ENCODE measurements at regions not wholly inside any gene's neighbourhood (a gene's known extent, or its start where the extent isn't known, plus 50 kb on each side); places are given as distances from the start of the nearest gene placed in this dataset.

DNA sequence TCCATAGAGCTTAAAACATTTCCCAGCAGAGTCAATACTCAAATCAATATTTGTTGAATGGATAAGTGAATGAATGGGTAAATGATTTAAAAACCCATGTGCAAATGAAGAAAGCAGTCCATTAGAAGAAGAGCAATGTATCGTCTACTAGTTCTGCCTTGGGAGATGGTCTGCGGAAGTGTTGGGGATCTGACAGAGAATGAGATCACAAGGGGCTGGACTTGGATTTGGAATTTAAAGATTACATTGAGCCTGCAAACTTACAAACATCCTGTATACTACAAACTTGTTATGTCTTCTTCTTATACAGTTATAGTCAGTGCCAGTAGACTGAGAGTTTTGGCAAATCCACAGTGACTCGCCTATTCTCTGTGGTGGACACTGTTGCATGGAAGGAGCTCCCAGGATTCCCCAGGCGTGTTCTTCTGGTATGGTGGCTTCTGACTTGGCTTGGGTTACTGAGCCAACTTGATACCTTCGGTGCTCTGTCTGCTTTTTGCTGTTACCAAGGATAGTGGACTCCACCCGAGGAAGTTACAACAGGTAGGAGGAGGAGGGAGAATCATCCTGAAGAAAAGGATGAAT, 163.3 kb upstream of the SERPINE2 start:
- TF ChIP-seq EGR1 (IDR thresholded peaks at IDR 0.05; ENCODE audit: borderline replicate concordance, low read depth, low read length) (no peak), NRF1 (IDR thresholded peaks at IDR 0.05; ENCODE audit: low read depth, low read length) (no peak), CEBPB (IDR thresholded peaks at IDR 0.05; ENCODE audit: low read depth, low read length) (no peak), POLR2AphosphoS5 (IDR thresholded peaks at IDR 0.05; ENCODE audit: low read depth, low read length) (no peak), EP300 (IDR thresholded peaks at IDR 0.05; ENCODE audit: borderline replicate concordance in 1 of 2, low read depth in 2 of 2, low read length in 2 of 2) (no peak), POLR2A (IDR thresholded peaks at IDR 0.05; ENCODE audit: control extremely low read depth in 1 of 2, low read depth in 2 of 2, low read length in 2 of 2) (no peak), TBP (IDR thresholded peaks at IDR 0.05; ENCODE audit: low read depth, low read length) (no peak)
- TF ChIP-seq, protein P1, sequence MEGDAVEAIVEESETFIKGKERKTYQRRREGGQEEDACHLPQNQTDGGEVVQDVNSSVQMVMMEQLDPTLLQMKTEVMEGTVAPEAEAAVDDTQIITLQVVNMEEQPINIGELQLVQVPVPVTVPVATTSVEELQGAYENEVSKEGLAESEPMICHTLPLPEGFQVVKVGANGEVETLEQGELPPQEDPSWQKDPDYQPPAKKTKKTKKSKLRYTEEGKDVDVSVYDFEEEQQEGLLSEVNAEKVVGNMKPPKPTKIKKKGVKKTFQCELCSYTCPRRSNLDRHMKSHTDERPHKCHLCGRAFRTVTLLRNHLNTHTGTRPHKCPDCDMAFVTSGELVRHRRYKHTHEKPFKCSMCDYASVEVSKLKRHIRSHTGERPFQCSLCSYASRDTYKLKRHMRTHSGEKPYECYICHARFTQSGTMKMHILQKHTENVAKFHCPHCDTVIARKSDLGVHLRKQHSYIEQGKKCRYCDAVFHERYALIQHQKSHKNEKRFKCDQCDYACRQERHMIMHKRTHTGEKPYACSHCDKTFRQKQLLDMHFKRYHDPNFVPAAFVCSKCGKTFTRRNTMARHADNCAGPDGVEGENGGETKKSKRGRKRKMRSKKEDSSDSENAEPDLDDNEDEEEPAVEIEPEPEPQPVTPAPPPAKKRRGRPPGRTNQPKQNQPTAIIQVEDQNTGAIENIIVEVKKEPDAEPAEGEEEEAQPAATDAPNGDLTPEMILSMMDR (IDR thresholded peaks at IDR 0.05; ENCODE audit: control extremely low read depth in 1 of 3, insufficient read depth in 1 of 3, low read depth in 1 of 3, low read length in 3 of 3): no peak
- TF ChIP-seq, protein P2, sequence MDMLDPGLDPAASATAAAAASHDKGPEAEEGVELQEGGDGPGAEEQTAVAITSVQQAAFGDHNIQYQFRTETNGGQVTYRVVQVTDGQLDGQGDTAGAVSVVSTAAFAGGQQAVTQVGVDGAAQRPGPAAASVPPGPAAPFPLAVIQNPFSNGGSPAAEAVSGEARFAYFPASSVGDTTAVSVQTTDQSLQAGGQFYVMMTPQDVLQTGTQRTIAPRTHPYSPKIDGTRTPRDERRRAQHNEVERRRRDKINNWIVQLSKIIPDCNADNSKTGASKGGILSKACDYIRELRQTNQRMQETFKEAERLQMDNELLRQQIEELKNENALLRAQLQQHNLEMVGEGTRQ (IDR thresholded peaks at IDR 0.05; ENCODE audit: low read length): no peak
